HUDEP-2 (cell line): ENCODE measurements at regions not wholly inside any gene's neighbourhood (a gene's known extent, or its start where the extent isn't known, plus 50 kb on each side); places are given as distances from the start of the nearest gene placed in this dataset.
A peak's percentile ranks its signal among the peaks of the same experiment; 100 is the strongest.
"Not testable (repeated sequence)": the region's sequence is repeated elsewhere in the genome, so short reads cannot be mapped to it uniquely, and the experiment has no call there.

Source experiments
- DNase-seq, 76 experiments: peaks; one replicate each; lab custom pipeline; 2025; ENCODE audit not compliant: unreplicated experiment in 76 of 76; lab: John Stamatoyannopoulos, UW

GRCh38 chr18:22285361-22286140 lies 116.2 kb downstream of the GATA6 start:
- no peak for DNase-seq

GRCh38 chr18:22284581-22285360 lies 115.4 kb downstream of the GATA6 start:
- no peak for DNase-seq

- not testable (repeated sequence) for DNase-seq
Measured at GRCh38 chr18:22283855-22284254, 114.5 kb downstream of the GATA6 start.

GRCh38 chr18:22283397-22283796 lies 114.0 kb downstream of the GATA6 start:
- no peak for DNase-seq

- DNase-seq = no peak
Measured at GRCh38 chr18:22283116-22283395, 113.7 kb downstream of the GATA6 start.

- peak in 1 of 76 experiments; percentile 7 for DNase-seq
Measured at GRCh38 chr18:22282311-22283115, 113.1 kb downstream of the GATA6 start.

GRCh38 chr18:22280453-22280750 lies 111.0 kb downstream of the GATA6 start:
- DNase-seq = no peak

GRCh38 chr18:22279741-22280452 lies 110.5 kb downstream of the GATA6 start:
- DNase-seq = no peak

GRCh38 chr18:22278798-22279197 lies 109.4 kb downstream of the GATA6 start:
- DNase-seq = no peak

- DNase-seq = no peak
Measured at GRCh38 chr18:22277758-22278157, 108.4 kb downstream of the GATA6 start.

- no peak for DNase-seq
Measured at GRCh38 chr18:22276334-22276713, 106.9 kb downstream of the GATA6 start.

- DNase-seq = no peak
Measured at GRCh38 chr18:22275706-22276333, 106.4 kb downstream of the GATA6 start.

- no peak for DNase-seq
Measured at GRCh38 chr18:22273101-22274039, 104.0 kb downstream of the GATA6 start.

GRCh38 chr18:22272242-22272641 lies 102.9 kb downstream of the GATA6 start:
- no peak for DNase-seq

- no peak for DNase-seq
Measured at GRCh38 chr18:22271030-22271429, 101.6 kb downstream of the GATA6 start.

GRCh38 chr18:22268641-22269128 lies 99.3 kb downstream of the GATA6 start:
- DNase-seq = no peak

GRCh38 chr18:22267697-22268096 lies 98.3 kb downstream of the GATA6 start:
- DNase-seq = no peak

- DNase-seq = no peak
Measured at GRCh38 chr18:22267225-22267624, 97.8 kb downstream of the GATA6 start.

GRCh38 chr18:22265838-22266237 lies 96.4 kb downstream of the GATA6 start:
- DNase-seq = no peak
